CD4-positive, alpha-beta T cell (primary cell): ENCODE measurements at regions not wholly inside any gene's neighbourhood (a gene's known extent, or its start where the extent isn't known, plus 50 kb on each side); places are given as distances from the start of the nearest gene placed in this dataset.

Experiments used
- ATAC-seq: fragments of 200-7000 bp; cut with Tn5 transposase; one replicate; pipeline ENCODE4 v1.10.0; 2022; ENCODE audit warnings: mild to moderate bottlenecking; ENCODE audit not compliant: poor library complexity
- CTCF ChIA-PET: fragments of 350-600 bp; sonication (Branson Sonifier 250); formaldehyde crosslinking; loops from one replicate; lab custom pipeline; 2021; ENCODE audit warnings: antibody characterized with exemption, inconsistent platforms; lab: Charles Lee
- POLR2A ChIA-PET: fragments of 350-600 bp; sonication (Branson Sonifier 250); formaldehyde crosslinking; loops from one replicate; lab custom pipeline; 2021; ENCODE audit warnings: antibody characterized with exemption, inconsistent platforms; lab: Charles Lee
- DNase-seq, 14 experiments: peaks; one replicate each; pipeline ENCODE4 v3.0.0-alpha.2; 2013 to 2020; ENCODE audit warnings: mixed read lengths in 2 of 14
- H3K27ac ChIP-seq, 2 donors: one replicate each; pipeline versions ENCODE4 v1.5.1 to v1.7.0; 2013; ENCODE audit warnings: low read length in 2 of 2, low read depth in 1 of 2, mild to moderate bottlenecking in 1 of 2
- H3K27me3 ChIP-seq, 2 experiments: 1 replicate in 1 of 2; 2 replicates in 1 of 2; pipeline versions ENCODE4 v1.6.1 to v1.7.0; 2013; ENCODE audit warnings: low read length in 2 of 2, control low read depth in 1 of 2, mild to moderate bottlenecking in 1 of 2, moderate library complexity in 1 of 2; ENCODE audit not compliant: insufficient read depth in 2 of 2, control insufficient read depth in 1 of 2
- H3K36me3 ChIP-seq: one replicate; pipeline ENCODE4 v1.6.1; 2013; ENCODE audit warnings: low read length, control low read depth; ENCODE audit not compliant: insufficient read depth
- H3K4me1 ChIP-seq: one replicate; pipeline ENCODE4 v1.6.1; 2013; ENCODE audit warnings: low read length, control low read depth; ENCODE audit not compliant: insufficient read depth
- H3K4me3 ChIP-seq: one replicate; pipeline ENCODE4 v1.5.1; 2013; ENCODE audit warnings: mild to moderate bottlenecking, low read length, moderate library complexity
- H3K9me3 ChIP-seq, 2 experiments: 1 replicate in 1 of 2; 2 replicates in 1 of 2; pipeline versions ENCODE4 v1.6.1 to v1.7.0; 2013; ENCODE audit warnings: low read length in 2 of 2, mild to moderate bottlenecking in 2 of 2, control low read depth in 1 of 2, moderate library complexity in 1 of 2; ENCODE audit not compliant: control insufficient read depth in 1 of 2, insufficient read depth in 1 of 2
- H3K27ac Mint-ChIP-seq: one replicate; pipeline ENCODE4 v1.8.0; 2020; ENCODE audit warnings: mixed read lengths
- H3K27me3 Mint-ChIP-seq: one replicate; pipeline ENCODE4 v1.8.0; 2021; ENCODE audit warnings: mixed read lengths
- H3K36me3 Mint-ChIP-seq: one replicate; pipeline ENCODE4 v1.8.0; 2021; ENCODE audit warnings: low read depth, mixed read lengths
- H3K4me1 Mint-ChIP-seq: one replicate; pipeline ENCODE4 v1.8.0; 2021; ENCODE audit warnings: low read depth, mixed read lengths
- H3K4me3 Mint-ChIP-seq: one replicate; pipeline ENCODE4 v1.8.0; 2020; ENCODE audit warnings: mild to moderate bottlenecking, mixed read lengths
- H3K9me3 Mint-ChIP-seq: one replicate; pipeline ENCODE4 v1.8.0; 2020; ENCODE audit warnings: mixed read lengths
- CTCF ChIP-seq: fragments of 200-600 bp; IDR thresholded peaks from one replicate; pipeline ENCODE4 v1.8.0; 2022; ENCODE audit warnings: antibody characterized with exemption, mild to moderate bottlenecking
- intact Hi-C, 2 experiments: fragments of 100-400 bp; cut with DNase I in 1 of 2; cut with micrococcal nuclease in 1 of 2; formaldehyde crosslinking; loops; one replicate each; pipeline versions ENCODE4 v1.15.1 to v1.9.0; 2023 to 2025; cut with DNase I, micrococcal nuclease

GRCh38 chr7:24496036-24496435 is 77.2 kb upstream of the PALS2 start:
- ATAC-seq: no peak
- no peak for DNase-seq
- Mint-ChIP-seq H3K27ac (no peak overlapping the region), H3K27me3 (peaks cover 14% of the 10 kb centered on the region), H3K36me3 (no peaks in the 10 kb centered on the region), H3K4me1 (no peaks in the 10 kb centered on the region), H3K9me3 (no peaks in the 10 kb centered on the region), H3K4me3 (no peak overlapping the region)
- Histone ChIP-seq H3K27ac (no peak overlapping the region), H3K9me3 (no peaks in the 10 kb centered on the region), H3K4me1 (no peaks in the 10 kb centered on the region), H3K36me3 (no peaks in the 10 kb centered on the region), H3K4me3 (no peak overlapping the region), H3K27me3 (peaks cover 3 to 4% of the 10 kb centered on the region in 2 experiments)
- no peak for TF ChIP-seq CTCF
- intact Hi-C loops: no loop called here
- ChIA-PET CTCF (interaction anchor here (0.8 kb wide), 1 partner anchor 9 kb away, joined by 3 read pairs; no protein-coding TSS in a partner anchor), POLR2A (no interaction called here)

- H3K9me3 ChIP-seq: no peaks in the 10 kb centered on the region
- Mint-ChIP-seq H3K36me3 (no peaks in the 10 kb centered on the region), H3K27me3 (peaks cover 15% of the 10 kb centered on the region), H3K27ac (no peak overlapping the region), H3K4me3 (no peak overlapping the region), H3K4me1 (no peaks in the 10 kb centered on the region), H3K9me3 (no peaks in the 10 kb centered on the region)
- H3K36me3 ChIP-seq: no peaks in the 10 kb centered on the region
- intact Hi-C loops: no loop called here
- ChIA-PET CTCF (no interaction called here), POLR2A (no interaction called here)
- TF ChIP-seq CTCF: no peak
- H3K4me3 ChIP-seq: no peak overlapping the region
- no peak overlapping the region for H3K27ac ChIP-seq
- H3K27me3 ChIP-seq: no peaks in the 10 kb centered on the region
- H3K4me1 ChIP-seq: no peaks in the 10 kb centered on the region
- no peak for DNase-seq
- ATAC-seq: no peak
Measured at GRCh38 chr7:24498439-24498838, 74.8 kb upstream of the PALS2 start.

GRCh38 chr7:24499871-24500270 is 73.4 kb upstream of the PALS2 start:
- DNase-seq (no peak), ATAC-seq (no peak)
- intact Hi-C loops: no loop called here
- H3K9me3 ChIP-seq: no peaks in the 10 kb centered on the region
- Mint-ChIP-seq H3K27ac (no peak overlapping the region), H3K4me3 (no peak overlapping the region), H3K9me3 (no peaks in the 10 kb centered on the region), H3K27me3 (peaks cover 15% of the 10 kb centered on the region), H3K36me3 (no peaks in the 10 kb centered on the region), H3K4me1 (no peaks in the 10 kb centered on the region)
- no peak overlapping the region for H3K27ac ChIP-seq
- no peaks in the 10 kb centered on the region for H3K36me3 ChIP-seq
- H3K27me3 ChIP-seq: no peaks in the 10 kb centered on the region
- ChIA-PET CTCF (no interaction called here), POLR2A (no interaction called here)
- no peak overlapping the region for H3K4me3 ChIP-seq
- H3K4me1 ChIP-seq: no peaks in the 10 kb centered on the region
- no peak for TF ChIP-seq CTCF
